GM12891 (cell line): ENCODE measurements at regions not wholly inside any gene's neighbourhood (a gene's known extent, or its start where the extent isn't known, plus 50 kb on each side); places are given as distances from the start of the nearest gene placed in this dataset.

Experiments used
- PAX5 ChIP-seq: IDR thresholded peaks from 2 replicates; pipeline ENCODE4 v1.6.1; 2011; ENCODE audit warnings: low read length, moderate library complexity, mild to moderate bottlenecking; ENCODE audit not compliant: insufficient read depth, severe bottlenecking
- POLR2A ChIP-seq: IDR thresholded peaks from 2 replicates; pipeline ENCODE4 v1.6.1; 2011; ENCODE audit warnings: low read depth, low read length, control low read depth
- POLR2AphosphoS5 ChIP-seq: IDR thresholded peaks from 2 replicates; pipeline ENCODE4 v1.6.1; 2011; ENCODE audit warnings: low read depth, low read length, control low read depth
- TAF1 ChIP-seq: IDR thresholded peaks from 2 replicates; pipeline ENCODE4 v1.6.1; 2011; ENCODE audit warnings: low read depth, low read length, control low read depth

- TF ChIP-seq POLR2A, result no peak
- TF ChIP-seq POLR2AphosphoS5, result no peak
- TF ChIP-seq PAX5, result no peak
- no peak for TF ChIP-seq TAF1
These were observed 132.1 kb upstream of the BMAL1 start for GRCh38 chr11:13145461-13145860.
